Panc1 (cell line): ENCODE measurements at regions not wholly inside any gene's neighbourhood (a gene's known extent, or its start where the extent isn't known, plus 50 kb on each side); places are given as distances from the start of the nearest gene placed in this dataset.

Experiments
- ATAC-seq: fragments of 200-7000 bp; cut with Tn5 transposase; 2 replicates; pipeline ENCODE4 v1.9.1; 2020; ENCODE audit warnings: mild to moderate bottlenecking, moderate library complexity
- BruUV-seq: library from RNA; stranded (reverse); fragments of 400-500 nt; replicated peaks from 2 replicates; lab custom pipeline; 2021; lab: Mats Ljungman, UMichigan
- CTCF ChIA-PET: fragments of 300-600 bp; sonication (Branson Sonifier 250); formaldehyde crosslinking; loops from one replicate; lab custom pipeline; 2022; ENCODE audit warnings: antibody characterized with exemption; lab: Charles Lee
- POLR2A ChIA-PET: fragments of 300-600 bp; sonication (Branson Sonifier 250); formaldehyde crosslinking; loops from one replicate; lab custom pipeline; 2022; ENCODE audit warnings: antibody characterized with exemption; lab: Charles Lee
- DNase-seq: peaks from one replicate; pipeline ENCODE4 v3.0.0-alpha.2; 2010; ENCODE audit warnings: low read depth, low spot score
- H3K27ac ChIP-seq: 2 replicates; pipeline ENCODE4 v1.5.1; 2011; ENCODE audit warnings: mild to moderate bottlenecking, low read length, inconsistent platforms
- H3K27me3 ChIP-seq: fragments of 200-500 bp; sonication (Bioruptor generic); 2 replicates; pipeline ENCODE4 v1.6.0; 2014; ENCODE audit warnings: low read length, inconsistent platforms; ENCODE audit not compliant: control insufficient read depth, insufficient read depth
- H3K36me3 ChIP-seq: fragments of 200-500 bp; sonication (Bioruptor generic); 2 replicates; pipeline ENCODE4 v1.5.1; 2014; ENCODE audit warnings: inconsistent platforms, mild to moderate bottlenecking, low read length, moderate library complexity; ENCODE audit not compliant: control insufficient read depth, insufficient read depth
- H3K4me1 ChIP-seq: 2 replicates; pipeline ENCODE4 v1.5.1; 2011; ENCODE audit warnings: inconsistent platforms, mild to moderate bottlenecking, low read length, moderate library complexity; ENCODE audit not compliant: control insufficient read depth, insufficient read depth
- H3K4me3 ChIP-seq, 2 experiments: 2 replicates each; pipeline ENCODE4 v1.5.1; 2011 to 2012; ENCODE audit warnings: low read depth in 2 of 2, low read length in 2 of 2, mild to moderate bottlenecking in 2 of 2, inconsistent platforms in 1 of 2, moderate library complexity in 1 of 2
- H3K9me3 ChIP-seq: fragments of 200-500 bp; sonication (Bioruptor generic); 2 replicates; pipeline ENCODE4 v1.5.1; 2014; ENCODE audit warnings: low read depth, mild to moderate bottlenecking, inconsistent platforms, low read length, moderate library complexity; ENCODE audit not compliant: control insufficient read depth, insufficient read depth
- POLR2AphosphoS5 ChIP-seq: IDR thresholded peaks from 2 replicates; pipeline ENCODE4 v1.6.1; 2012; ENCODE audit warnings: mild to moderate bottlenecking, low read depth, low read length, moderate library complexity
- REST ChIP-seq, 2 experiments: IDR thresholded peaks; 2 replicates each; pipeline ENCODE4 v1.6.1; 2011 to 2012; ENCODE audit warnings: low read depth in 2 of 2, control low read depth in 1 of 2, low read length in 1 of 2, mild to moderate bottlenecking in 1 of 2, moderate library complexity in 1 of 2; ENCODE audit not compliant: insufficient read depth in 1 of 2
- SIN3A ChIP-seq: IDR thresholded peaks from 2 replicates; pipeline ENCODE4 v1.6.1; 2012; ENCODE audit warnings: low read depth, mild to moderate bottlenecking, low read length, moderate library complexity, borderline replicate concordance; ENCODE audit not compliant: insufficient read depth
- TCF7L2 ChIP-seq: IDR thresholded peaks from 2 replicates; pipeline ENCODE4 v1.6.1; 2011; ENCODE audit warnings: mild to moderate bottlenecking, low read depth, low read length, inconsistent platforms
- in situ Hi-C: cut with HindIII; loops from 2 replicates; pipeline ENCODE4 v1.10.0; 2016; ENCODE audit warnings: low sequenced_read_pairs, low pct_unique_long_range_greater_than_20kb
- intact Hi-C: fragments of 100-400 bp; cut with micrococcal nuclease; formaldehyde crosslinking; loops from one replicate; pipeline ENCODE4 v1.10.0; 2022; ENCODE audit not compliant: unreplicated experiment
- TF ChIP-seq, protein P1 (sequence below): fragments of 450-650 bp; IDR thresholded peaks from 2 replicates; pipeline ENCODE4 v1.5.1; 2017; ENCODE audit warnings: mild to moderate bottlenecking

GRCh38 chr1:216944864-216945510 lies 221.8 kb upstream of the ESRRG start:
- POLR2A ChIA-PET: no interaction called here
- Histone ChIP-seq H3K27me3 (no peaks in the 10 kb centered on the region), H3K36me3 (no peaks in the 10 kb centered on the region), H3K27ac (no peak overlapping the region), H3K4me1 (no peaks in the 10 kb centered on the region), H3K4me3 (no peak overlapping the region), H3K9me3 (no peaks in the 10 kb centered on the region)
- no TSS peak for BruUV-seq
- CTCF ChIA-PET: no interaction called here
- in situ Hi-C loops: no loop called here
- intact Hi-C loops: no loop called here
- DNase-seq (no peak), ATAC-seq (no peak)
- no peak for TF ChIP-seq TCF7L2
- TF ChIP-seq, protein P1, sequence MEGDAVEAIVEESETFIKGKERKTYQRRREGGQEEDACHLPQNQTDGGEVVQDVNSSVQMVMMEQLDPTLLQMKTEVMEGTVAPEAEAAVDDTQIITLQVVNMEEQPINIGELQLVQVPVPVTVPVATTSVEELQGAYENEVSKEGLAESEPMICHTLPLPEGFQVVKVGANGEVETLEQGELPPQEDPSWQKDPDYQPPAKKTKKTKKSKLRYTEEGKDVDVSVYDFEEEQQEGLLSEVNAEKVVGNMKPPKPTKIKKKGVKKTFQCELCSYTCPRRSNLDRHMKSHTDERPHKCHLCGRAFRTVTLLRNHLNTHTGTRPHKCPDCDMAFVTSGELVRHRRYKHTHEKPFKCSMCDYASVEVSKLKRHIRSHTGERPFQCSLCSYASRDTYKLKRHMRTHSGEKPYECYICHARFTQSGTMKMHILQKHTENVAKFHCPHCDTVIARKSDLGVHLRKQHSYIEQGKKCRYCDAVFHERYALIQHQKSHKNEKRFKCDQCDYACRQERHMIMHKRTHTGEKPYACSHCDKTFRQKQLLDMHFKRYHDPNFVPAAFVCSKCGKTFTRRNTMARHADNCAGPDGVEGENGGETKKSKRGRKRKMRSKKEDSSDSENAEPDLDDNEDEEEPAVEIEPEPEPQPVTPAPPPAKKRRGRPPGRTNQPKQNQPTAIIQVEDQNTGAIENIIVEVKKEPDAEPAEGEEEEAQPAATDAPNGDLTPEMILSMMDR: no peak
- TF ChIP-seq REST (IDR thresholded peaks at IDR 0.05; ENCODE audit: insufficient read depth in 1 of 2, low read depth in 2 of 2, low read length in 1 of 2): no peak
- TF ChIP-seq POLR2AphosphoS5: no peak
- TF ChIP-seq SIN3A: no peak

- Histone ChIP-seq H3K4me1 (no peaks in the 10 kb centered on the region), H3K36me3 (no peaks in the 10 kb centered on the region), H3K9me3 (no peaks in the 10 kb centered on the region), H3K4me3 (no peak overlapping the region), H3K27me3 (no peaks in the 10 kb centered on the region), H3K27ac (no peak overlapping the region)
- ATAC-seq (no peak), DNase-seq (no peak)
- ChIA-PET POLR2A (no interaction called here), CTCF (no interaction called here)
- no TSS peak for BruUV-seq
- intact Hi-C loops (no loop called here), in situ Hi-C loops (no loop called here)
- no peak for TF ChIP-seq TCF7L2
- TF ChIP-seq REST (IDR thresholded peaks at IDR 0.05; ENCODE audit: insufficient read depth in 1 of 2, low read depth in 2 of 2, low read length in 1 of 2): no peak
- TF ChIP-seq, protein P1: no peak
- TF ChIP-seq POLR2AphosphoS5: no peak
- TF ChIP-seq SIN3A: no peak
Measured at GRCh38 chr1:216937491-216937890, 214.3 kb upstream of the ESRRG start.
